ENCODE measurements at regions not wholly inside any gene's neighbourhood (a gene's known extent, or its start where the extent isn't known, plus 50 kb on each side); places are given as distances from the start of the nearest gene placed in this dataset.

- TF ChIP-seq CTCF (IDR thresholded peaks at IDR 0.05) (no peak), POLR2AphosphoS5 (IDR thresholded peaks at IDR 0.05) (no peak), POLR2A (IDR thresholded peaks at IDR 0.05) (no peak), EP300 (IDR thresholded peaks at IDR 0.05) (no peak)
Measured at GRCh38 chr10:105634281-105634680, 993.2 kb downstream of the SORCS3 start.
